Thyroid gland (tissue), 4 donors: ENCODE measurements at regions not wholly inside any gene's neighbourhood (a gene's known extent, or its start where the extent isn't known, plus 50 kb on each side); places are given as distances from the start of the nearest gene placed in this dataset.

Experiments
- CTCF ChIP-seq, 6 experiments: fragments of 200-600 bp in 3 of 6; fragments of 450-650 bp in 3 of 6; sonication (generic) in 3 of 6; IDR thresholded peaks; one replicate each; pipeline ENCODE4 v1.5.1; 2016 to 2019; ENCODE audit warnings: antibody characterized with exemption in 6 of 6, mild to moderate bottlenecking in 2 of 6, inconsistent platforms in 1 of 6, moderate library complexity in 1 of 6
- POLR2A ChIP-seq, 2 donors: fragments of 450-650 bp; IDR thresholded peaks; one replicate each; pipeline ENCODE4 v1.6.1; 2017; ENCODE audit warnings: antibody characterized with exemption in 2 of 2, mild to moderate bottlenecking in 2 of 2, moderate library complexity in 1 of 2

- TF ChIP-seq CTCF (IDR thresholded peaks at IDR 0.05), result no peak
- TF ChIP-seq POLR2A (IDR thresholded peaks at IDR 0.05), result no peak
Observed at GRCh38 chr5:68861099-68861498, 232.7 kb upstream of the SLC30A5 start.
